Uterus (tissue), 2 donors: ENCODE measurements at regions not wholly inside any gene's neighbourhood (a gene's known extent, or its start where the extent isn't known, plus 50 kb on each side); places are given as distances from the start of the nearest gene placed in this dataset.

ENCODE experiments used
- POLR2A ChIP-seq, 2 donors: fragments of 450-650 bp; IDR thresholded peaks; one replicate each; pipeline ENCODE4 v1.6.1; 2016; ENCODE audit warnings: antibody characterized with exemption in 2 of 2, mild to moderate bottlenecking in 1 of 2, moderate library complexity in 1 of 2
- TF ChIP-seq, protein P1 (sequence below), 4 experiments: fragments of 200-600 bp in 2 of 4; fragments of 450-650 bp in 2 of 4; sonication (generic) in 2 of 4; IDR thresholded peaks; one replicate each; pipeline ENCODE4 v1.5.1; 2016 to 2019; ENCODE audit warnings: antibody characterized with exemption in 4 of 4, mild to moderate bottlenecking in 2 of 4, moderate library complexity in 1 of 4

DNA sequence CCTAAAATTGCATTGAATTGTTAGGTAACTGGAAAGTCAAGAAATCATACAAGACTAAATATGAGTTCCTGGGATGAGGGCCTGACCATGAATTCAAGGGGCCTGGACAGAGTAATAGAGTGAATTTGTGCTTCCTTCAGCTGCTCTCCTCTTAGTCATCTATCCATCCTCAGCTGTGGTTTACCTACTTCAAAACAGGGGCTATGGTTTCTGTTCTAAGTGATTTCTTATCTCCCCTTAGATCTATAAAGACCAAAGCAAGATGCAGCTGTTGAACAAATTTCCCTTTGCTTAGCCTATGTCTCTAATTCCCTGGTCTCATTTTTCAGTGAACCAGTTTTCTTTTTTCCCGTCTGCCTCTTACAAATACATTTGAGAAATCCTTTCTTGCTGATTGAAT, 428.5 kb downstream of the FAM181B start:
- TF ChIP-seq, protein P1, sequence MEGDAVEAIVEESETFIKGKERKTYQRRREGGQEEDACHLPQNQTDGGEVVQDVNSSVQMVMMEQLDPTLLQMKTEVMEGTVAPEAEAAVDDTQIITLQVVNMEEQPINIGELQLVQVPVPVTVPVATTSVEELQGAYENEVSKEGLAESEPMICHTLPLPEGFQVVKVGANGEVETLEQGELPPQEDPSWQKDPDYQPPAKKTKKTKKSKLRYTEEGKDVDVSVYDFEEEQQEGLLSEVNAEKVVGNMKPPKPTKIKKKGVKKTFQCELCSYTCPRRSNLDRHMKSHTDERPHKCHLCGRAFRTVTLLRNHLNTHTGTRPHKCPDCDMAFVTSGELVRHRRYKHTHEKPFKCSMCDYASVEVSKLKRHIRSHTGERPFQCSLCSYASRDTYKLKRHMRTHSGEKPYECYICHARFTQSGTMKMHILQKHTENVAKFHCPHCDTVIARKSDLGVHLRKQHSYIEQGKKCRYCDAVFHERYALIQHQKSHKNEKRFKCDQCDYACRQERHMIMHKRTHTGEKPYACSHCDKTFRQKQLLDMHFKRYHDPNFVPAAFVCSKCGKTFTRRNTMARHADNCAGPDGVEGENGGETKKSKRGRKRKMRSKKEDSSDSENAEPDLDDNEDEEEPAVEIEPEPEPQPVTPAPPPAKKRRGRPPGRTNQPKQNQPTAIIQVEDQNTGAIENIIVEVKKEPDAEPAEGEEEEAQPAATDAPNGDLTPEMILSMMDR (IDR thresholded peaks at IDR 0.05): no peak
- TF ChIP-seq POLR2A (IDR thresholded peaks at IDR 0.05): no peak
